HG03520 (cell line): ENCODE measurements at regions not wholly inside any gene's neighbourhood (a gene's known extent, or its start where the extent isn't known, plus 50 kb on each side); places are given as distances from the start of the nearest gene placed in this dataset.

Experiments used
- ATAC-seq: cut with Tn5 transposase; IDR thresholded peaks from one replicate; pipeline ENCODE4 v1.9.1; 2021; ENCODE audit warnings: mild to moderate bottlenecking, moderate library complexity; ENCODE audit not compliant: unreplicated experiment

- ATAC-seq = no peak
Observed at GRCh38 chr1:229101011-229101871, 169.7 kb upstream of the RAB4A start.

- no peak for ATAC-seq
Observed at GRCh38 chr1:229102741-229103391, 168.0 kb upstream of the RAB4A start.

- ATAC-seq = no peak
Observed at GRCh38 chr1:229104654-229105053, 166.3 kb upstream of the RAB4A start.

- no peak for ATAC-seq
Observed at GRCh38 chr1:229105109-229105508, 165.8 kb upstream of the RAB4A start.

- ATAC-seq = no peak
Observed at GRCh38 chr1:229105822-229106525, 164.9 kb upstream of the RAB4A start.

GRCh38 chr1:229106526-229107125, 164.3 kb upstream of the RAB4A start:
- no peak for ATAC-seq

- ATAC-seq = no peak
Observed at GRCh38 chr1:229107304-229107815, 163.6 kb upstream of the RAB4A start.

- ATAC-seq = no peak
Observed at GRCh38 chr1:229107972-229108371, 162.9 kb upstream of the RAB4A start.

GRCh38 chr1:229108598-229109201, 162.2 kb upstream of the RAB4A start:
- no peak for ATAC-seq

GRCh38 chr1:229109320-229109761, 161.6 kb upstream of the RAB4A start:
- no peak for ATAC-seq

- ATAC-seq = no peak
Observed at GRCh38 chr1:229110986-229111385, 159.9 kb upstream of the RAB4A start.

- no peak for ATAC-seq
Observed at GRCh38 chr1:229111703-229112319, 159.1 kb upstream of the RAB4A start.

GRCh38 chr1:229112832-229113548, 157.9 kb upstream of the RAB4A start:
- no peak for ATAC-seq

GRCh38 chr1:229114315-229114714, 156.6 kb upstream of the RAB4A start:
- ATAC-seq = no peak

GRCh38 chr1:229114850-229115365, 156.0 kb upstream of the RAB4A start:
- no peak for ATAC-seq

- no peak for ATAC-seq
Observed at GRCh38 chr1:229116114-229116513, 154.8 kb upstream of the RAB4A start.

GRCh38 chr1:229117664-229118300, 153.1 kb upstream of the RAB4A start:
- no peak for ATAC-seq

- no peak for ATAC-seq
Observed at GRCh38 chr1:229118477-229119061, 152.3 kb upstream of the RAB4A start.
